ENCODE measurements at regions not wholly inside any gene's neighbourhood (a gene's known extent, or its start where the extent isn't known, plus 50 kb on each side); places are given as distances from the start of the nearest gene placed in this dataset.

DNA sequence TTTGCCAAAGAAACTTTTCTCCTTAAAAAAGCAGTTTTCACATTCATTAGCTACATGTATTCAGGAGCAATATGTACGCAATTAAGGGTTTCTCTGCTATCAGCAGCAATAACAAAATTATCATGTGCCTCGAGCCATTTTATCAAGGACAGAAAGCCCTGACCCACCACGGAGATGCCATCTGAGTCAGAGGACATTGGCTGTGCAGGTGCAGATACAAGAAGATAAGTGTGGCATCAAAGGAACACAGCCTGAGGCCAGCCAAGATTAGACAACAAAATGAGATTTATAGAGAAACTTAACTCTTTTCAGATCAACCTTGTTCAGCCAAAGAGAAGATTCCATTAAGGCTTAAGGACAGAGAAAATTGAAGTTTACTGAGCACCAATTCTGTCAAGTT, 115.2 kb upstream of the LGSN start:
- TF ChIP-seq, protein P1, sequence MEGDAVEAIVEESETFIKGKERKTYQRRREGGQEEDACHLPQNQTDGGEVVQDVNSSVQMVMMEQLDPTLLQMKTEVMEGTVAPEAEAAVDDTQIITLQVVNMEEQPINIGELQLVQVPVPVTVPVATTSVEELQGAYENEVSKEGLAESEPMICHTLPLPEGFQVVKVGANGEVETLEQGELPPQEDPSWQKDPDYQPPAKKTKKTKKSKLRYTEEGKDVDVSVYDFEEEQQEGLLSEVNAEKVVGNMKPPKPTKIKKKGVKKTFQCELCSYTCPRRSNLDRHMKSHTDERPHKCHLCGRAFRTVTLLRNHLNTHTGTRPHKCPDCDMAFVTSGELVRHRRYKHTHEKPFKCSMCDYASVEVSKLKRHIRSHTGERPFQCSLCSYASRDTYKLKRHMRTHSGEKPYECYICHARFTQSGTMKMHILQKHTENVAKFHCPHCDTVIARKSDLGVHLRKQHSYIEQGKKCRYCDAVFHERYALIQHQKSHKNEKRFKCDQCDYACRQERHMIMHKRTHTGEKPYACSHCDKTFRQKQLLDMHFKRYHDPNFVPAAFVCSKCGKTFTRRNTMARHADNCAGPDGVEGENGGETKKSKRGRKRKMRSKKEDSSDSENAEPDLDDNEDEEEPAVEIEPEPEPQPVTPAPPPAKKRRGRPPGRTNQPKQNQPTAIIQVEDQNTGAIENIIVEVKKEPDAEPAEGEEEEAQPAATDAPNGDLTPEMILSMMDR (IDR thresholded peaks at IDR 0.05): no peak
- TF ChIP-seq POLR2A (IDR thresholded peaks at IDR 0.05): no peak
